DND-41 (cell line): ENCODE measurements at regions not wholly inside any gene's neighbourhood (a gene's known extent, or its start where the extent isn't known, plus 50 kb on each side); places are given as distances from the start of the nearest gene placed in this dataset.

ENCODE experiments used
- EZH2 ChIP-seq: IDR thresholded peaks from 3 replicates; pipeline ENCODE4 v1.6.1; 2012; ENCODE audit warnings: borderline replicate concordance, low read depth, mild to moderate bottlenecking, moderate library complexity, low read length, inconsistent platforms; ENCODE audit not compliant: severe bottlenecking
- TF ChIP-seq, protein P1 (sequence below): IDR thresholded peaks from 2 replicates; pipeline ENCODE4 v1.5.1; 2012; ENCODE audit warnings: borderline replicate concordance, low read length, moderate library complexity, mild to moderate bottlenecking; ENCODE audit not compliant: poor library complexity, severe bottlenecking; ENCODE audit errors: extremely low read depth

DNA sequence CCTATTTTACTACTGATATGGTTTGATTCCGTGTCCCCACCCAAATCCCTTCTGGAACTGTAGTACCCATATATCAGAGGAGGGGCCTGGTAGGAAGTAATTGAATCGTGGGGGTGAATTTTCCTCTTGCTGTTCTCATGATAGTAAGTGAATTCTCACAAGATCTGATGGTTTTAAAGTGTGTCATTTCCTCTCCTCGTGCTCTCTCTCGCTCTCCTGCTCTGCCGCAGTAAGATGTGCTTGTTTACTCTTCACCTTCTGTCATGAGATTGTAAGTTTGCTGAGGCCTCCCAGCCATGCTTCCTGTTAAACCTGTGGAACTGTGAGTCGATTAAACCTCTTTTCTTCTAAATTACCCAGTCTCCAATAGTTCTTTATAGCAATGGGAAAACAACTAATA, 81.2 kb upstream of the ZBTB20 start:
- TF ChIP-seq, protein P1, sequence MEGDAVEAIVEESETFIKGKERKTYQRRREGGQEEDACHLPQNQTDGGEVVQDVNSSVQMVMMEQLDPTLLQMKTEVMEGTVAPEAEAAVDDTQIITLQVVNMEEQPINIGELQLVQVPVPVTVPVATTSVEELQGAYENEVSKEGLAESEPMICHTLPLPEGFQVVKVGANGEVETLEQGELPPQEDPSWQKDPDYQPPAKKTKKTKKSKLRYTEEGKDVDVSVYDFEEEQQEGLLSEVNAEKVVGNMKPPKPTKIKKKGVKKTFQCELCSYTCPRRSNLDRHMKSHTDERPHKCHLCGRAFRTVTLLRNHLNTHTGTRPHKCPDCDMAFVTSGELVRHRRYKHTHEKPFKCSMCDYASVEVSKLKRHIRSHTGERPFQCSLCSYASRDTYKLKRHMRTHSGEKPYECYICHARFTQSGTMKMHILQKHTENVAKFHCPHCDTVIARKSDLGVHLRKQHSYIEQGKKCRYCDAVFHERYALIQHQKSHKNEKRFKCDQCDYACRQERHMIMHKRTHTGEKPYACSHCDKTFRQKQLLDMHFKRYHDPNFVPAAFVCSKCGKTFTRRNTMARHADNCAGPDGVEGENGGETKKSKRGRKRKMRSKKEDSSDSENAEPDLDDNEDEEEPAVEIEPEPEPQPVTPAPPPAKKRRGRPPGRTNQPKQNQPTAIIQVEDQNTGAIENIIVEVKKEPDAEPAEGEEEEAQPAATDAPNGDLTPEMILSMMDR, result no peak
- no peak for TF ChIP-seq EZH2
